HepG2 (cell line): ENCODE measurements at regions not wholly inside any gene's neighbourhood (a gene's known extent, or its start where the extent isn't known, plus 50 kb on each side); places are given as distances from the start of the nearest gene placed in this dataset.

Source experiments
- ATAC-seq: fragments of 200-7000 bp; cut with Tn5 transposase; 3 replicates; pipeline ENCODE4 v1.9.1; 2020; ENCODE audit warnings: mild to moderate bottlenecking, moderate library complexity
- BruUV-seq: library from RNA; stranded (reverse); fragments of 400-500 nt; replicated peaks from 2 replicates; lab custom pipeline; 2021; lab: Mats Ljungman, UMichigan
- CTCF ChIA-PET: fragments of 300-600 bp; formaldehyde crosslinking; extraction: SDS; loops from one replicate; lab custom pipeline; 2021; ENCODE audit warnings: low total read pairs, inconsistent platforms, low intra/inter-chr PET ratio; lab: Yijun Ruan, JAX
- POLR2A ChIA-PET: fragments of 350-600 bp; sonication (Branson Sonifier 250); formaldehyde crosslinking; loops from one replicate; lab custom pipeline; 2020; ENCODE audit warnings: antibody characterized with exemption, inconsistent platforms; lab: Yijun Ruan, JAX
- DNase-seq: peaks from one replicate; pipeline ENCODE4 v3.0.0-alpha.2; 2015; ENCODE audit warnings: low spot score
- FAIRE-seq: peaks from 3 replicates; lab custom pipeline; 2011; peaks lifted over from hg19 to GRCh38; lab: Jason Lieb, UNC
- H2AFZ ChIP-seq: one replicate; pipeline ENCODE4 v1.6.1; 2011; ENCODE audit warnings: low read length, inconsistent platforms
- H3K27ac ChIP-seq: fragments of 300-600 bp; 3 replicates; pipeline ENCODE4 v1.8.0; 2011; ENCODE audit warnings: mixed run types, mild to moderate bottlenecking, mixed read lengths, low read length, inconsistent platforms; ENCODE audit not compliant: insufficient read depth; ENCODE audit errors: extremely low read length
- H3K27me3 ChIP-seq, 2 experiments: fragments of 200-600 bp in 1 of 2; 2 replicates in 1 of 2; 3 replicates in 1 of 2; pipeline versions ENCODE4 v1.6.0 to v1.8.0; 2011; ENCODE audit warnings: low read length in 2 of 2, mild to moderate bottlenecking in 2 of 2, moderate library complexity in 2 of 2, inconsistent platforms in 1 of 2; ENCODE audit not compliant: insufficient read depth in 2 of 2, control insufficient read depth in 1 of 2
- H3K36me3 ChIP-seq, 2 experiments: fragments of 200-600 bp in 1 of 2; replicated peaks in 1 of 2; 2 replicates in 1 of 2; 3 replicates in 1 of 2; pipeline versions ENCODE4 v1.5.1 to v1.8.0; 2011; ENCODE audit warnings: low read length in 2 of 2, inconsistent platforms in 1 of 2; ENCODE audit not compliant: insufficient read depth in 2 of 2, control insufficient read depth in 1 of 2
- H3K4me1 ChIP-seq: 2 replicates; pipeline ENCODE4 v1.5.1; 2012; ENCODE audit warnings: low read length, inconsistent platforms; ENCODE audit not compliant: insufficient read depth
- H3K4me2 ChIP-seq: 2 replicates; pipeline ENCODE4 v1.6.0; 2011; ENCODE audit warnings: low read depth, low read length, inconsistent platforms
- H3K4me3 ChIP-seq, 3 experiments: fragments of 200-600 bp in 1 of 3; sonication (generic), shearing (Covaris generic) in 1 of 3; replicated peaks in 1 of 3; 2 replicates each; pipeline ENCODE4 v1.5.1; 2011 to 2016; ENCODE audit warnings: low read length in 3 of 3, inconsistent platforms in 2 of 3, low read depth in 2 of 3, mild to moderate bottlenecking in 2 of 3, control low read depth in 1 of 3, mixed read lengths in 1 of 3; ENCODE audit not compliant: insufficient read depth in 1 of 3
- H3K79me2 ChIP-seq: one replicate; pipeline ENCODE4 v1.6.1; 2011; ENCODE audit warnings: low read length, inconsistent platforms; ENCODE audit not compliant: insufficient read depth
- H3K9ac ChIP-seq: 2 replicates; pipeline ENCODE4 v1.6.0; 2011; ENCODE audit warnings: mild to moderate bottlenecking, low read depth, low read length, inconsistent platforms; ENCODE audit not compliant: insufficient read depth
- H3K9me3 ChIP-seq: 2 replicates; pipeline ENCODE4 v1.5.1; 2012; ENCODE audit warnings: mild to moderate bottlenecking, low read length
- H4K20me1 ChIP-seq: 2 replicates; pipeline ENCODE4 v1.6.0; 2011; ENCODE audit warnings: inconsistent platforms, mild to moderate bottlenecking, low read length, moderate library complexity; ENCODE audit not compliant: insufficient read depth
- CCAR2 ChIP-seq: fragments of 200-400 bp; formaldehyde crosslinking; optimal IDR thresholded peaks from 2 replicates; pipeline ENCODE3; 2018; ENCODE audit warnings: low read depth, mild to moderate bottlenecking, low read length, moderate library complexity
- GATAD1 ChIP-seq: IDR thresholded peaks from 2 replicates; pipeline ENCODE4 v1.6.1; 2016; ENCODE audit warnings: missing genetic modification reagents, missing compliant biosample characterization
- NCOA2 ChIP-seq: sonication (generic); formaldehyde crosslinking; IDR thresholded peaks from 2 replicates; pipeline ENCODE4 v1.8.0; 2022; ENCODE audit warnings: inconsistent platforms
- NFATC3 ChIP-seq: sonication (generic); formaldehyde crosslinking; IDR thresholded peaks from 2 replicates; pipeline ENCODE4 v1.5.1; 2020; ENCODE audit warnings: mild to moderate bottlenecking, missing genetic modification reagents
- RORA ChIP-seq: sonication (generic); formaldehyde crosslinking; IDR thresholded peaks from 2 replicates; pipeline ENCODE4 v1.5.0; 2020; ENCODE audit warnings: mild to moderate bottlenecking, missing genetic modification reagents, moderate library complexity
- SOX5 ChIP-seq: IDR thresholded peaks from 2 replicates; pipeline ENCODE4 v1.6.1; 2016; ENCODE audit warnings: borderline replicate concordance
- ZNF143 ChIP-seq: sonication (generic); formaldehyde crosslinking; IDR thresholded peaks from 2 replicates; pipeline ENCODE4 v1.4.0; 2020; ENCODE audit warnings: missing genetic modification reagents
- ZNF318 ChIP-seq: sonication (generic); formaldehyde crosslinking; IDR thresholded peaks from 2 replicates; pipeline ENCODE4 v1.4.0; 2020; ENCODE audit warnings: mild to moderate bottlenecking, missing genetic modification reagents
- ZNF546 ChIP-seq: sonication (generic); formaldehyde crosslinking; conservative IDR thresholded peaks from 2 replicates; pipeline ENCODE4 v1.8.1; 2023; ENCODE audit warnings: mild to moderate bottlenecking, missing genetic modification reagents
- ZNF839 ChIP-seq: sonication (generic); formaldehyde crosslinking; IDR thresholded peaks from 2 replicates; pipeline ENCODE4 v1.4.0; 2020; ENCODE audit warnings: missing genetic modification reagents, mild to moderate bottlenecking, borderline replicate concordance
- ZSCAN5A ChIP-seq: sonication (generic); formaldehyde crosslinking; IDR thresholded peaks from 2 replicates; pipeline ENCODE4 v1.8.0; 2022; ENCODE audit warnings: mild to moderate bottlenecking, missing genetic modification reagents, borderline replicate concordance
- WGBS: methylation state at CpG from one replicate; pipeline ENCODE4 v1.1.6; 2017; ENCODE audit warnings: low lambda C conversion rate; 5-methylcytosine and 5-hydroxymethylcytosine counted together
- in situ Hi-C: cut with HindIII; loops from 2 replicates; pipeline ENCODE4 v1.10.0; 2017; ENCODE audit warnings: low pct_unique_long_range_greater_than_20kb; ENCODE audit not compliant: extremely low pct_ligation_motif_present
- intact Hi-C: fragments of 100-400 bp; cut with micrococcal nuclease; formaldehyde crosslinking; loops from one replicate; pipeline ENCODE4 v1.10.0; 2022; ENCODE audit not compliant: unreplicated experiment
- TF ChIP-seq, protein P1 (sequence below): sonication (generic); formaldehyde crosslinking; IDR thresholded peaks from 2 replicates; pipeline ENCODE4 v1.4.0; 2020; ENCODE audit warnings: mild to moderate bottlenecking, missing genetic modification reagents
- TF ChIP-seq, protein P2 (sequence below): sonication (generic); formaldehyde crosslinking; IDR thresholded peaks from 2 replicates; pipeline ENCODE4 v1.5.0; 2020; ENCODE audit warnings: missing genetic modification reagents, mild to moderate bottlenecking, borderline replicate concordance

GRCh38 chr6:3546121-3546520 is 89.3 kb upstream of the SLC22A23 start (continued):
- TF ChIP-seq ZNF318 (CRISPR knock-in tag) (no peak), NFATC3 (CRISPR knock-in tag) (no peak)

DNA sequence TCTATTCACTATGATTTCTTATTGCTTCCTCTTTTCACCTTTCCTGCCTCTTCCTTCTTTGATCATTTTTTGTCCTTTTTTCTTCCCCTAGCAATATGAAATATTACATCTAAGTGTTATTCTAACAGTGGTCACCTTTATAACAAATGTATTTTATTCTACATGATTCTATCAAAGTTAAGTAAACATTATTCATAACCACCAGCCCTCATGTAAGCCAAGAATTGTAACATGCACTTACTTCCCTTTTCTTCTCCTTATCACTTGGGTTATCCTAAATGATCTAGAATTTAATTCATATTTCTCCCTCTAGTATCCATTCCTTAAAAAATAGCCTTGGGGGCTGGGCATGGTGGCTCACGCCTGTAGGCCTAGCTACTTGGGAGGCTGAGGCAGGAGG is 88.3 kb upstream of the SLC22A23 start:
- intact Hi-C loops (no loop called here), in situ Hi-C loops (no loop called here)
- 80% methylated on average over 1 of the region's 1 CpG for WGBS
- TF ChIP-seq RORA (CRISPR knock-in tag) (no peak), ZSCAN5A (no peak), ZNF839 (CRISPR knock-in tag) (no peak), GATAD1 (CRISPR knock-in tag) (no peak), NCOA2 (CRISPR knock-in tag) (no peak), ZNF143 (CRISPR knock-in tag) (no peak), SOX5 (CRISPR knock-in tag) (no peak), CCAR2 (no peak), ZNF546 (CRISPR knock-in tag) (no peak)
- TF ChIP-seq, protein P1, sequence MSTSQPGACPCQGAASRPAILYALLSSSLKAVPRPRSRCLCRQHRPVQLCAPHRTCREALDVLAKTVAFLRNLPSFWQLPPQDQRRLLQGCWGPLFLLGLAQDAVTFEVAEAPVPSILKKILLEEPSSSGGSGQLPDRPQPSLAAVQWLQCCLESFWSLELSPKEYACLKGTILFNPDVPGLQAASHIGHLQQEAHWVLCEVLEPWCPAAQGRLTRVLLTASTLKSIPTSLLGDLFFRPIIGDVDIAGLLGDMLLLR (CRISPR knock-in tag) = no peak
- TF ChIP-seq, protein P2, sequence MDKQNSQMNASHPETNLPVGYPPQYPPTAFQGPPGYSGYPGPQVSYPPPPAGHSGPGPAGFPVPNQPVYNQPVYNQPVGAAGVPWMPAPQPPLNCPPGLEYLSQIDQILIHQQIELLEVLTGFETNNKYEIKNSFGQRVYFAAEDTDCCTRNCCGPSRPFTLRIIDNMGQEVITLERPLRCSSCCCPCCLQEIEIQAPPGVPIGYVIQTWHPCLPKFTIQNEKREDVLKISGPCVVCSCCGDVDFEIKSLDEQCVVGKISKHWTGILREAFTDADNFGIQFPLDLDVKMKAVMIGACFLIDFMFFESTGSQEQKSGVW = no peak

More for the DNA sequence above, 88.3 kb upstream of the SLC22A23 start:
- POLR2A ChIA-PET = no interaction called here
- DNase-seq (no peak), ATAC-seq (no peak), FAIRE-seq (peak; percentile 28)
- CTCF ChIA-PET = no interaction called here
- BruUV-seq = no TSS peak
- Histone ChIP-seq H3K4me2 (no peak overlapping the region), H3K27ac (no peak overlapping the region), H4K20me1 (no peaks in the 10 kb centered on the region), H3K4me1 (peaks cover 19% of the 10 kb centered on the region), H3K9ac (no peak overlapping the region), H3K79me2 (no peaks in the 10 kb centered on the region), H3K27me3 (peaks cover 5 to 26% of the 10 kb centered on the region in 2 experiments; a peak in 4 of 5 replicates), H3K4me3 (no peak overlapping the region), H3K36me3 (no peaks in the 10 kb centered on the region), H3K9me3 (no peaks in the 10 kb centered on the region), H2AFZ (no peak overlapping the region)
